NCI-H510A treated with DMSO at 0.1 percent for 48 hours (cell line): ENCODE measurements at regions not wholly inside any gene's neighbourhood (a gene's known extent, or its start where the extent isn't known, plus 50 kb on each side); places are given as distances from the start of the nearest gene placed in this dataset.

ENCODE experiments used
- DNase-seq: peaks from one replicate; lab custom pipeline; 2025; lab: John Stamatoyannopoulos, UW

DNA sequence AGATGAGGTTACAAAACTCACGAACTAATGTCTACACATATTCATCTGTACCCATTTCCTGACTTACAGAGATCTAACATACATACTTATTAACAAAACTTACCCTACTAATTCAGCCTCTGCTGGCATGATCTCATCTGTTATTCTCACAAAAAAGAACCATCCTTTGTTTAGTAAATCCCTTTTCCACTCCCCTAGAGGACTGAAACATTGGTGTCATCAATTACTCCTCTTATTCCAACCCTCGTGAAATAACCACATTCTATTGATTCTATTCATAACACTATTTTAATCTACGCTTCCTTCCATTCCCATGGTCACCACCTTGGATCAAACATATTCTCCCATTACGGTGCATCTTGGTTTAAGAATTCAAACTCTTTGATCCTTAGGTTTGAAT, 505.9 kb downstream of the SI start:
- no peak for DNase-seq

DNA sequence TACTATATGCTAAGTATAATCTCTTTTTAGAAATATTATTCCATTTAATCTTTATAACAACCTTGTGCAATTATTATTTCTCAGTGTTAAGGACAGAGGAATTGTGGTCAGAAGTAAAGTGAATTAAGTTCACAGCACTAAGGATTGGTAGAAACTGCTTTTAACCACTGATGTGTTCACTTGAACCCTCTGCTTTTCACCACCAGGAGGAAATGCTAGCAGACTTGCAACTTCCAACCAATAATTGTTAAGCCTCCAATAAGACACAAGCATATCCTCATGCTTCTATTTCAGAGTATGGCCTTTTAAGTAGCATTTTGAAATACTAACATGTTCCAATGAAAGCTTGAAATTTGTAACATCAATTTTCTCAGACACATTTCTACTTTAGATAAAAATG, 527.4 kb downstream of the SI start:
- no peak for DNase-seq

DNA sequence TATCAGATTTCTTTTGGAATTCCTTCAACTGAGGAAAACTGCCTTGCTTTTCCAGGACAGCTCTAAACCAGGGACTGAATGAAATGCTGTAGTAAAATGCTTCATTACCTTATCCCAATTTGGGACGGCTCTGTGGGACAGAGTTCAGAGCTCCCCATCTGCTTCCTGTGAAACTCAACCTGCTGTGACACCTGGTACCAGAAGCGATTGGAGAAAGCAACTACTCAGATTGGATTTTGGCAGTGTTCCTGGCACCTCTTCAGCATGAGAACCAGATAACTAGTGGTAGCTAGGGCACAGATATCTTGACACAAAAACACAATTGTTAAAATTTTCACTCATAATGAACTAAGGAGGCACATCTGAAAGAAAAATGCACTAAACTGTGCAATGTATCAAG, 539.1 kb downstream of the SI start:
- no peak for DNase-seq

DNA sequence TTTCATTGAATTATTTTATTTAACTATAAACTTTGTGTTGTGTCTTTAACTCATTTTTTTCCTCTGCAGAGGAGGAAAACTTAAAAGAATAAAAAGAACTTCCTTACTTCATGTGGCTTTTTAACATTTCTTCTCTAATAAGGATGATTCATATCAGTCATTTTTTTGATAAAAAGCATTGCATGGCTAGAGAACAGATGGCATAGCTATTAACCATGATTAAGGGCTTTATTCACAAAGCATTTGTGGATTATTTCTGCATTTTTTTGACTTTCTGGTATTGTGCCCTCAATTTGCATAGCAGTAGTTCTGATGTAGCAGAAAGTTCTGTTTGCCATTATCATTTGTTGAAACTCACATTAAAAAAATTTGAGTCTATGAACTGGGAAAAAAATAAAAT, 540.8 kb downstream of the SI start:
- no peak for DNase-seq

DNA sequence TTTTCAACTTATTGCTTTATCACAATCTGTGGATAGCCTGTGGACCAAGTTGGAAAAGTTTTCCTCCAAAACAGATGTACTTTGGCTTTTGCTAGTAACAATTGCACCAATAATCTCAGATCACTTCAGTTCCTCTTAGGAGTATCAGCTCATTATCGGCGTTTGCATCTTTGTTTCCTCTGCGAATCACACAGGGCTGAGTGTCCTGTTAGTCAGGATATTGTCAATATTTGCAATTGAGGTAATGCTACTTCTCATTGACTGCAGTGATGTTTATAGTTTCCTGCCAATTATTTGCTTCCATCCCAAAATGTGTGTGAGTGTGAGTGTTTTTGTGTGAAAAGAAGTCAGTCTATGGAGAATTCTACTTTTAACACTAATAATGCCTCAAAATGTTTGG, 545.0 kb downstream of the SI start:
- DNase-seq = peak; percentile 25

DNA sequence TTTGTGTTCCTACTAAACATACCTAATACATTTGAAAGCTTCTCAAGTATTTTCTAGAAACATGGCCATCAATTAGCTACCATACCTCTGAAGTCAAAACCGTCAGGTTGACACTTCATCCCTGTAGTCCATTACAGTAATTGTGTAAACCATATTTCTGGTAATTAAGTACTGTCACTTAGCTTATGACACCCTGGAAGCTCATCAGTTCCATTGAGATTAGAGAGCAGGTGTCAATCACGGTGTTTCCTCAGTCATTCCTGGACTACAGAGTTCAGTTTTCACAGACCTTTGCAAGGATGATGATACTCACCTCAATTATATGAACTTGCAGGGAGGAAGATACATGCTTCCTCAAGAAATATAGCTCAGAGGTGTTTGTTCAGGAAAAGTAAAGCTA, 552.0 kb downstream of the SI start:
- DNase-seq = no peak

DNA sequence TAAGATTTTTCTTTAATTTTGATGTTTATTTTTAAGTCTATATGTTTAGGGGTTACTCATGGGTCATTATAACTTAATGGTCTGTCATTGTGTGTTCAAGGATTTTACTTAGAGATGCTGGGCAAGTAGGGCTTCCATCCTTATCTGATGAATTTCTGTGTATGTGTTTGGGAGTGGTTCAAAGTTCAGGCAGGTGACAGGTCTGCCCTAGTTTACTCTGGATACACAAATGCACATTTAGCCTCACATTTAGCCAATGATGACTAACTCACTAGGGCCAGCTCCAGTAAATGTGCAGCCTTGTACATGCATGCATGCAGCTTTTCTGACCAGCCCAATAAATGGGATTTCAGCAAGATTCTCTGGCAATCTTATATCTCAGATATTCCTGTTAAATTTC, 554.1 kb downstream of the SI start:
- no peak for DNase-seq

DNA sequence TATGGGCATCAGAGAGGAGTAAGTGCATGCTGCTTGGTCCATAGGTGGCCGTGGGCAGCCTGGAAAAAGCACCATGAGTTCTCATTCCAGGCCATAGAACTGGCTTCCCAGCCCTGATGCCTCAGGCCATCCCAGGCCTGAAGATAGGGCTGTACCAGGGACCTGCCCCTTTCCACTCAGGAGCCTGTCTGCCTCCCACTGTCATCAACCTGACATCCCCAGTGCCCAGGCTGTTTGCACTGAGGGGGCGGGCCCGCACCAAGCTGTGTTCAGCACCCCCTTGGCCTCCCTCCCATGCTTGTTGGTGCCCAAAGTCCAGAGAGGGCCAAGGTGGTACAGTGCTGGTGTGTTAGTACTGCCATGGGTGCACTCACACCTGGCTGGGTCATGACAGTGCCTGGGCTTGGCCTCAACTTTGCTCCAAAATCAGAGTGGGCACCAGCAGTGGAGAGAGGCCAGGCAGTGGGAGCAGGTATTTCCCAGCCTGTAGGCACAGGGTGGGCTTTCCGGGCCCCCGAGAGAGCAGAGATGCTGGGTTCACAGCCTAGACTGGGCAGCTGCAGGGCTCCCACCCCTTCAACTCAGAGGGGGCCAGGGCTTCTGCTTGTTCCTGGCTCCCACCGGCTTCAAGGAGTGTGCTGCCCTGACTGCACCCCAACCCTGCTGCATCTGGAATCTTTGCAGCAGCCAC, 556.1 kb downstream of the SI start:
- no peak for DNase-seq

DNA sequence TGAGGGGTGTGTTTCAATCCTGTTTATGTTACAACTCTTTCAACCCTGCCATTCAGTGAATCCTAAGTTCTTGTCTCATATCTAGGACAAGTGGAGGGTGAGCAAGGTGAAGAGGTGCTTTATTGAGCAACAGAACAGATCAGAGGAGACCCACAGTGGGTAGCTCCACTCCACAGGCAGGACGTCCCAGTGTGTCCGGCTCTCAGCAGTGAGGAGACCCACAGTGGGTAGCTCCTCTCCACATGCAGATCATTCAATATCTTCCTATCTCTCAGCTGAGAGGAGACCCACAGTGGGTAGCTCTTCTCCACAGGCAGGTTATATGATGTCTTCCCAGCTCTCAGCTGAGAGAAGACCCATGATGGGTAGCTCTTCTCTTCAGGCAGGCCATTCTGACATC, 556.7 kb downstream of the SI start:
- no peak for DNase-seq

DNA sequence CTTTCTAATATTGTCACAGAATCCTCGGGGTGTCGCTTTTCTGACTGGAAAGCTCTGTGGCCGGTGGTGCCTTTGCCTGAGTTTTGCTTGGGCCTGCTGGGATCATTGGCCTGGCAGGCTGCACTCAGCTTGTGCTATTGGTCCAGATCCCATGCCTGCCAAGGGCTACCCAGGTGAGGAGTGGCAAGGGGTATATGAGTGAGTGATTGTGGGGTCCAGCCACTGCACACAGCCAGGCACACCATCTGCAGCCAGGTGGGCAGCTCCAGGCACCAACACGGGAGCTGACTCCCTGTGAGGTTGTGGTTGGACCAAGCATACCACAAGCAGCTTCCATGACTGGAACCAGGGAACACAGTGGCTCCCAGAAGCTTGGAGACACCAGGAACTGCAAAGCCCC, 557.2 kb downstream of the SI start:
- no peak for DNase-seq

DNA sequence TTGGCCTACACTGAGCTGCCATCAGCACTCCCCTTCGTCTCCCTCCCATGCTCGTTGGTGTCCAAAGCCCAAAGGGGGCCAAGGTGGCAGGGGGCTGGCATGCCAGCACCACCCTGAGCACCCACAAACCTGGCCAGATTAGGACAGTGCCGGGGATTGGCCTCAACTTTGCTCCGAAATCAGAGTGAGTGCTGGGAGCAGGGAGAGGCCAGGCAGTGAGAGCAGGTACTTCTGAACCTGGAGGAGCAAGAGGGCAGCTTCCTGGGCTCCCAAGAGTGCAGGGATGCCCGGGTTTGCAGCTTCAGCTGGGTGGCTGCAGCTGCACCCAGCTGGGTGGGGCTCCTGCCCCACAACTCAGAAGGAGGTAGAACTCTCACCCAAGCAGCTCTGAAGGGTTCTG, 563.0 kb downstream of the SI start:
- no peak for DNase-seq

DNA sequence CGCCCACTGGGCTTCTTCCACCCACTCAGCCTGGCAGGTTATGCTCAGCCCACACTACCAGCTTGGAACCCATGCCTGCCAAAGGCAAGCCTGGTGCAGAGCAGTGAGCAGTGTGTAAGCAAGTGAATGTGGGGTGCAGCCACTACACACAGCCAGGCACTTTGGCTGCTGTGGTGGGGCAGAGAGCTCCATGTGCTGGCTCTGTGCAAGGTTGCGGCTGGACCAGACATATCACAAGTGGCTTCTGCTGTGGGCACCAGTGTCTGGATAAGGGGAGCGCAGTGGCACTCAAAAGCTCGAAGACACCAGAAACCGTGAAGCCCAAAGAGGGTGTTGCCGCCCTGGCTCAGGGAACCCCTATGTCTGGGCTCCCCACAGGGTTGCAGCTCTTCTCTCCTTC, 563.7 kb downstream of the SI start:
- DNase-seq = no peak

DNA sequence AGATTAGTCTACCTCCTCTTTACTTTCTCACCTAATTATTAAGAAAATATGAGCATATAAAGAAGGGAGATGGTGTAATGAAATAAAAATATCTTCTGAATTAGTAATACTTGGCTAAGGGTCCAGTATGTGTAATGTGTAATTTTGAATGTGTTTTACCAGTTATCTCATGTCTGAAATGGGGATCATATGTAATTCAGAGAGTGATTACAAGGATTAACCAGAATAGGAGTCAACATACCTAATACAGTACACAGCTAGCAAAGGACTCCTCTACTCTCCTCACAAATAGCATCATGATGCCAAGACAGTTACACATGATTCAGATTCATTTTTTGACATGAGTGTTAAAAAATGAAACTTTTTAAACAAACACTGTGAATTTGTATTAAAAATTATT, 570.4 kb downstream of the SI start:
- no peak for DNase-seq

DNA sequence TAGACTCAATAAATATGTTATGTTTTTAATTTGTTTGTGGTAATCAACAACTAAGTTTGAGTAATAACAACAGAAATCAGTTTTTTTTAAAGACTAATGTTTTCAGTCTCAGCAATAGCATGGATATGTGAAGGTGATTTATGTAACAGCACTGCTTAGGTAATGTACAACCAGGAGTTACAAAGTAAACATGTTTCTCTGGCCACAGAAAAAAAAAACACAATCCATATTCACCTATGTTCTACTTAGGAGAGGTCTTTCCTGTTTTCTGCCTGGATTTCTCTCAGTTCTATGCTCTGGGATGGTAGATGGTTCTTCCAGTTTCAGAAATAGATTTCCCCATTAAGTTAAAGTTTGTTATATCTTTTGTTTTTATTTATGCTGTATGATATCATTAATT, 579.4 kb downstream of the SI start:
- no peak for DNase-seq

DNA sequence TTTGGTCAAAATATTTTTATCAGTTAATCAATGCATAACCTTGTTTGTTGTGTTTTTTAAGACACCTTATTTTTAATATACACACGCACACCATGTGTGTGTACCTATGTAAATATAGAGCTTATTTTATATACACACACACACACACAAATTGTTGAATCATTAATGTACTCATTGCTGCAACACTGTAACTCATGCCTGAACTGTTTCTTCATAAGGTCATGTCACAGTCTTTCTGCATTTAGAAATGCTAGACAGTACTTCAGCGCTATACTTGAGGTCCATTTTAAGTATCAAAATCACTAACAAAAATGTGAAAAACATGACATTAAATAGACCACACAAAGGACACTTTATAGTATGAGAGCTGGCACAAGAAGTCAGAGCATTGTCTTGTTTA, 589.4 kb downstream of the SI start:
- no peak for DNase-seq

DNA sequence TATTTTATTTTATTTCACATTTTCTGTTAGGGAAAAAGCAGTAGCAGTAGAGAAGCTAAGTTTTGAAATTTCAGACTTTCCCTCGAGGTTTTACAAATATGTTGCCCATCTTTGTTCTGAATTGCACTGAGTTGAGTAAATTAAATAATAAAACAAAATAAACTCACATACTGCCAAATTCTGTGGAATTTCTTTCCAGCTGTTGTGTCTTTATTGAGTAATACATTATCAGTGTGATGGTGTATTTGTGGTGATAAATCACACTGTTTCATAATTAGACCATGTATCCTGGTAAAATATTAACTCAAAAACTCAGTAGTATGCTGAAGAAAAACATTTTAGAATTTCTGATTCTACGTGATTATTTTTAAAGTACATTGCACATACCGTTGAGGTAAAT, 592.1 kb downstream of the SI start:
- no peak for DNase-seq

DNA sequence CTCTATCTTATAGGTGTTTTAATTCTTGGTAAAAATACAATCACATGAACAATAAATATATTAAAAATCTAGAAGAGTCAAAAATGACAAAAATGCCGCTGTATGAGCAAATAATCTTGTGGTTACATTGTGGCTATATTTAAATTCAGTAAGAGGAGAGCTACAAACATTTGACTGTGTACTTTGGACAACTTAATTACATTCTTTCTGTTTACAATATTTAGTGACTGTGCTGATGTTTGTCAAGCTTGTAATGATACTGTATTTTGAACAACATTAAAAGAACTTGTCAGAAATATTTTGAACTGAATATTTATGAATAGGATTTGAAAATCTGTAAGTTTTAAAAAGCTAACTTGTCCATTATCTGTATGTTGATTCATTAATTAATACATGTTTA, 598.3 kb downstream of the SI start:
- no peak for DNase-seq

DNA sequence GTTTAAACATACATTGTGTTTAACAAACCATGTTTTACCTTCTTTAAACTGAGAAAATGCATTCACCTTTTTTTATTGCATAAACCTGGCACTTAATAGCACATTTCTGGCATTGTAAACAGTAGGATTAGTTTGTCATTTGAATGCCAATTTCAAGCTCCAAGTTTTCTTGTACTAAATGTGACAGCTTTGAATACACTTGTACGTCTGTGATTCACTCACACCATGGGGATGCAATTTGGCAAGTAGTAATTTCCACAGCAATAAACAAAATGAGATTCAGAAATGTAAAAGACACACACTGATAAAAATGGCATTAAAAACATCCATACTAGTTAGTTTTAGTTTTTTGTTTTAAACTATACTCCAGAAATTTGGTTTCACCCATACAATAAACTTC, 598.9 kb downstream of the SI start:
- DNase-seq = no peak

DNA sequence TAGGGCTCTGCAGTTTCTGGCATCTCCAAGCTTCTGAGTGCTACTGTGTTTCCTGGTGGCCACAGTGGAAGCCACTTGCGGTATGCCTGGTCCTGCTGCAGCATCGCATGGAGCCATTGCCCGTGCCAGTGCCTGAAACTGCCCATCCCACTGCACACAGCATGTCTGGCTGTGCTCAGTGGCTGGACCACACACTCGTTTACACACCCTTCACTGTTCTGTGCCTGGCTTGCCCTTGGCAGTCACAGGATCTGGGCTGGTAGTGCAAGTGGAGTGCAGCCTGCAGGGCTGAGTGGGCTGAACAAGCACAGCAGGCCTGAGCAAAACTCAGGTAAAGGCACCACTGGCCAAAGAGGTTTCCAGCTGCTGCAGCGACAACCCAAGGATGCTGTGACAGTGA, 600.0 kb downstream of the SI start:
- DNase-seq = no peak

DNA sequence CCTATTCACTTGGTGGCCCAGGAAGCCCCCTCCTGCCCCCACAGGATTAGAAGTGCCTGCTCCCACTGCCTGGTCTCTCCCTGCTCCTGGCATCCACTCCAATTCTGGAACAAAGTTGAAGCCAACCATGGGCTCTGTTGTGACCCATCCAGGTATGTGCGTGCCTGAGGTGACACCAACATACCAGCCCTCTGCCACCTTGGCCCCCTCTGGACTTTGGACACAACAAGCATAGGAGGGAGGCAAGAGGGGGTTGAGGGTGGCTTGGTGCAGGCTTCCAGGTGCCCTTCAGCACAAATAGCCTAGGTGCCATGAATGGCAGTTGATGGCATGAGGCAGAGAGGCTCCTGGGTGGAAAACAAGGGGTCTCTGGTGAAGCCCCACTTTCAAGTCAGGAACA, 600.9 kb downstream of the SI start:
- DNase-seq = no peak

DNA sequence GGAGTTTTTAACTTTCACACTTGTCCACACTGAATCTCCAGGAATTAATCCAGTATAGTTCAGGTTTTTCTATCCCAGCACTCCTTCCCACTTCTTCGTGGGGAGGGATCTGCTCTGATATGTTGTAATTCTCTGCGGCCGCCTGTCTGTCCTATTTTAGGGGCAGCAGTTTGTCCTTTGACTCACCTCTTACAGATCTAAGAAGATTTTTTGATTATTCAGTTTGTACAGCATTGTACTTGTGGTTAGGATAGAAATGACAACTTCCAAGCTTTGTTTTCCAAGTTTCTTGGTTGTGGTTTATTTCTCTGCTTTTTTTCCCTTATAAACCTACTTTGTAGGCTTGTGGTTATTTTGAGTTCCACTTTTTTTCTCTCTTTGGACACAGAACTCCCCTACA, 601.7 kb downstream of the SI start:
- DNase-seq = no peak

DNA sequence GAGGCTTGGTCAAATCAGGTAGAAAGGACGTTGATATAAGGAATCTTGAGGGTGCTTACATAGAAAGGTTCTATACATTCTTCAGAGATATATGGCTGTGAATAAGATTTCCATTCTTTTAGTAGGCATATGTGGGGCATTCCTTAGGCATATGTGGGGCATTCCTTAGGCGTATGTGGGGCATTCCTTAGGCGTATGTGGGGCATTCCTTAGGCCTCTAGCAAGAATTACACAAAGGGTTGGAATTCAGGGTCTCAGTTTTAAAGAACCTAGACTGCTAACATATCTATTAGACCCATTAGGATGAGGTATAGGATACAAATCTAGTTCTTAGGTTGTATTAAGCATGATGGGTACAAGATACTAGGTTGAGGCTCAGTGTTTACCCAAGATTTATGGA, 607.8 kb downstream of the SI start:
- DNase-seq = no peak

DNA sequence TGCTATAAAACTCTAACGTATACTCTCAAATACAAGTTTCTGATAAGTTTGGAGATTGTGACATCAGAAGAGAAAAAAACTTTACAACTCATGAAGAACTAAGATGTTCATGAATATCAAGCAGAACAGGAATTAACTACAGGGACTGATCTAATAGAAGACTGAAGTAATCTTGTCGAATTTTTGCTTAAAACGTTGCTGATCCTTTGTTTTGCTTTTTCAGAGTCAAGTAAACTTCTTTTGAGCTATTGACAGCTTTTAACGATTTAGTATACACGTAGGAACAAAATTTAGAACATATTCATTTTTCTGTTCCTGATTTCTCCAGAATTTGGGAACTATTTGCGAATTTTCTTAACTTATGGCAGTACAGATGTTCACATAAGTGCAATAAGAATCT, 610.2 kb downstream of the SI start:
- DNase-seq = no peak

DNA sequence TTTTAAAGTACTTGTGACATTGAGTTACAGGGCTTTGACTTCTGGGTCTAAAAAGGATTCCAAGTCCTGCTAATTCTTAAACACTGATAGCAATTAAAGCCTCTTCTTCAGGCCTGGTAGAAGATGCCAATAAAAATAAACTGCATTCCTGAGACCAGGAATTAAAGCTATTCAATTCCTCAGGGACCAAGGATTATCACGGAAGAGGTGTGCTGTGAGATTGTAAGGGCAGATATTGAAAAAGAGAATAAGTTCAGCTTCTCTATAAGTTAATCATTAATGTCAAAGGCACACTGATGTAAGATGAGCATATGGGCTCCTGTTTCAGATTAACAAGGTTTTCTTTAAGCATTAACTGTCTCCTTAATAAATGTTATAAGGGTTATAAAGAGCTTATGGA, 611.3 kb downstream of the SI start:
- no peak for DNase-seq

DNA sequence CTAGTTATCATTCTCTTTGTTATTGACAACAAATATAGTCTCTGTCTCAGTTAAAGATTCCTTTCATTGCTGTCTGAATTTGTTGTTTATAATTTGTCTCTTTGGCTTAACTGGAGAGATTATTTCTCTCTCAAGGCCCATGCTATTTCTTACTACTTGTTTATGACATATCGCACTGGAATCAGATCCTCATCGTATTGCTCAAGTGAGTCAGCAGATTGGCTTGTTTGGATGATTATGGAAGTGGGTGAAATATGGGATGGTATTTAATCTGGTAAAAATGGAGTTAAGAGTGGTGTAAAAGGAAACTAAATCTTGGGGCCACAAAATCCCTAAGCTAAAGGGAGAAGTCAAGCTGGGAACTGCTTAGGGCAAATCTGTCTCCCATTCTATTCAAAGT, 613.1 kb downstream of the SI start:
- no peak for DNase-seq
